Sciatic nerve (tissue), 2 donors: ENCODE measurements at regions not wholly inside any gene's neighbourhood (a gene's known extent, or its start where the extent isn't known, plus 50 kb on each side); places are given as distances from the start of the nearest gene placed in this dataset.

Source experiments
- ATAC-seq: fragments of 200-7000 bp; cut with Tn5 transposase; one replicate; pipeline ENCODE4 v1.9.1; 2020; ENCODE audit warnings: mild to moderate bottlenecking, moderate library complexity
- DNase-seq: peaks from one replicate; pipeline ENCODE4 v3.0.0-alpha.2; 2020; ENCODE audit warnings: low spot score
- intact Hi-C: fragments of 100-400 bp; cut with DNase I; formaldehyde crosslinking; loops from one replicate; pipeline ENCODE4 v1.14.2; 2022
- donor health status: DM: no; HTN: no; CAD: no.
- donor health status: DM: no; HTN: no; CAD: no.

DNA sequence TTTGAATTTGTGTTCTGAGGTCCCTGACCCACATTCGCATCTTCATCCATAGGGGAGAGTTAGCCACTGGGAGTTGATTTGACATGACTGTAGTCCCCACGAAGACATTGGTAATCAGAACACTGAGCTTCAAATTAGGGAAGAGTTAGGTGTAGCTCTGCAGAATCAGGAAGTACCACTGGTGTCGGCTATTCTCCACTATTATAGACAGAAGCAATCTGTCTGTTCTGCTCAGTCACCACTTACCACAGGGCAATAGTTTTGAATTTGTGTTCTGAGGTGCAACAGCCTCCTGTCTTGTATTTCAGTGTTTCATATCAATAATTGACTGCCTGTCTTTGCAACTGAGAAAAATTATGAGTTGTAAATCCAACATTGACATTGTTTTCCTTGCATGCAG, 407.6 kb downstream of the LRFN5 start:
- no peak for ATAC-seq
- no peak for DNase-seq
- intact Hi-C loops, result no loop called here

DNA sequence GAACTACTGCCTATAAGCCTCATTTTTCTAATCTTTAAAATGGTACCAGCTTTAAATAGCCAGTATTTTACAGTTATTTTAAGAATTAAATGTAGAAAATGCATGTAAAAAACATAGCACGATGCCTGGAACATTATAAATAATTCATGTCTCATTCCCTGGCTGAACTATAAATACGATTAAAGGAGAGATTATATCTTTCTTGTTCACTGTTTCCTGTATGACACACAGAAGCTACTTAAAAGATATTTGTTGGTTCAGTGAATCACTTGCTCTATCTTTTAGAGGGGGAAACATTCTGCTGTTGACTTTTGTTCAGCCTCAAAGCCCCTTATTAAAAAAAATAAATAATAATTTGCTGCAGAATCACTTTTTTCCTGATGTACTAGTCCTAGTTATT, 406.9 kb downstream of the LRFN5 start:
- no peak for ATAC-seq
- intact Hi-C loops, result loop anchor here (2.0 kb wide), 1 partner anchor 69 kb away; no protein-coding TSS in a partner anchor
- no peak for DNase-seq

DNA sequence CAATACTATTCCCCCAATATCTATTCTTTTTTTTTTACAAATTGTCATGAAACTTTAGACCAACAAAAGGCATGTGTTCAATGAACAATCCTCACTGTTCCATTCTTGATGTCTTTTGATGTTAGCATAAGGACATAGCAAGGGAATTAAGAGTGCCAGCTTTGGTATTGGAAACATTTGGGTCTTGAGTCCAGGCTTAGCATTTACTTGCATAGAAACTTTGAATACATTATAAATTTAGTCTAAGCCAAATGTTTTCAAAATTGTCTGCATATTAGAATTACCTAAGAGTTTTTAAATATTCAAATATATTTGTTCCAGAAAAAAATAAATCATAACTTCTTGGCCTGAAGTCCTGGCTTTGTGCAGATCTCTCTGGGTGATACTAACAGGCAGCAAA, 406.5 kb downstream of the LRFN5 start:
- no peak for DNase-seq
- ATAC-seq, result no peak
- intact Hi-C loops, result loop anchor here (2.0 kb wide), 1 partner anchor 70 kb away; no protein-coding TSS in a partner anchor

DNA sequence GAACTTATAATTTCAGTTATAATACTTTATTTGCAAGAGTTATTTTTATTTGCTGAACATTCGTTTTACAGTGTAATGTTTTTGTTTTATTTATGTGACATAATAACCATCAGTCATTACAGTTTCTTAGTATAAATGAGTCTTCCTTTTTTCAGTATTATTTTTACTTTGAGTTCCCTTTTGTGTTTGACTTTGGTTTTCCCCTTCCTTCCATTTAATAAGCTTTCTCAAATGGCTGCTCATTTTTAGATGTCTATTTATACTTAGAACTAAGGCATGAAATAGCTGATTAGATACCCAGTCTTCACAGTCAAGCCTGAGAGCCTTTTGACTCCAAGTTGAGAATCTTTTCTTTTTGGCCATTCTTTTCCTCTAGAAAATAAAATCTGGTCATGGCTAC, 404.5 kb downstream of the LRFN5 start:
- DNase-seq (no peak), ATAC-seq (no peak)
- intact Hi-C loops, result no loop called here

DNA sequence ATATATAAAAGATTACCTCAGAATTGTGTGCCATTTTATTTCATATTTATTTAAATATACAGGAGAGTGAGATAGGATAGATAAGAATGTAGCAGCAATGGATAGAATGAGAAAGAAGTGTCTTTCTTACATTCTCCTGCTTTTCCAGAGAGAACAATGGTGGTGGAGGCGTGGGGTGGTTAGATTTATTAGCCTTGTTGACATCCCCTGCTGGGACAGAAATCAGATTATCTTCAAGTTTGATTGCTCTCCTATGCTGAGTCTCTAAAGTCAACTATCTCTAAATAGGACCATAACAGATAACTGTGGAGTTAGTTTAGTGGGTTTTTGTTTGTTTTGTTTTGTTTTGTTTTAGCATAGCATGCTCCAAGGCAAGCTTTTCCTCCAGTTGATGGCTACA, 397.6 kb downstream of the LRFN5 start:
- ATAC-seq (no peak), DNase-seq (no peak)
- intact Hi-C loops, result no loop called here

DNA sequence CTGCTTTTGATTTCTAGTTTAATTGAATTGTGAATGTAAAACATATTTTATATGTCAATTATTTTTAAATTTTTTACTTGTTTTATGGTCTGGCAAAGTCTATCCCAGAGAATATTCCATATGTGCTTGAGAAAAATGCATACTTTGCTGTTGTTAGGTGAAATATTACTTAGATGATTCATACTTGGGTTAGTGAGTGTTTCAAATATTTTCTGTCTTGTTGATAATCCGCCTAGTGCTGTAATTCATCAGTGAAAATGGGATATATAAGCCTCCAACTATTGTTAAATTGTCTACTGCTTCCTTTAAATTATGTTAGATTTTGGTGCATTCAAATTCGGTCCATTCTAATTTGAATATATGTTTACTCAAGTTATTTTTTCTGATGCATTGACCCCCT, 395.5 kb downstream of the LRFN5 start:
- no peak for DNase-seq
- no peak for ATAC-seq
- intact Hi-C loops, result no loop called here

DNA sequence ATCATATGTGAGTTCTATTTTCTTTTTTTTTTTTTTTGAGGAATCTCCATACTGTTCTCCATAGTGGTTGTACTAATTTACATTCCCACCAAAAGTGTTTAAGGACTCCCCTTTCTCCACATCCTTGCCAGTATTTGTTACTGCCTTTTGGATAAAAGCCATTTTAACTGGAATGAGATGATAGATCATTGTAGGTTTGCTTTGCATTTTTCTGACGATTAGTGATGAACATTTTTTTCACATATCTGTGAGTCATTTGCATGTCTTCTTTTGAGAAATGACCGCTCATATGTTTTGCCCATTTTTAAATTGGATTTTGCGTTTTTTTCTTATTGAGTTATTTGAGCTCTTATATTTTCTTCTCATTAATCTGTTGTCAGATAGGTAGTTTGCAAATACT, 394.8 kb downstream of the LRFN5 start:
- ATAC-seq (no peak), DNase-seq (no peak)
- intact Hi-C loops, result no loop called here

DNA sequence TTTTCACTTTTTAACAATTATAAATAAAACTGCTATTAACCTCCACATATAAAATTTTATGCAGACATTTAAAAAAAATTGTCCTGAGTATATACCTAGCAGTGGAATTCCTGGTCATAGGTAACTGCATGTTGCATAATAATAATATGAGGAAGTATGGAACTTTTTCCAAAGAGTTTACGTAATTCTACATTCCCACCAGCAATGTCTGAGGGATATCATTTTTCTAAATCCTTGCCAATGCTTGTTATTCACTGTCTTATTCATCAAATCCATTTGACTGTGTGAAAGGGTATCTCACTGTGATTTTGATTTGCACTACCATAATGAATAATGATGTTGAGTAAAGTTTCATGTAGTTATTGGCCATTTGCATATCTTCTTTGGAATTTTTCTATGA, 393.8 kb downstream of the LRFN5 start:
- ATAC-seq (no peak), DNase-seq (no peak)
- intact Hi-C loops, result no loop called here

DNA sequence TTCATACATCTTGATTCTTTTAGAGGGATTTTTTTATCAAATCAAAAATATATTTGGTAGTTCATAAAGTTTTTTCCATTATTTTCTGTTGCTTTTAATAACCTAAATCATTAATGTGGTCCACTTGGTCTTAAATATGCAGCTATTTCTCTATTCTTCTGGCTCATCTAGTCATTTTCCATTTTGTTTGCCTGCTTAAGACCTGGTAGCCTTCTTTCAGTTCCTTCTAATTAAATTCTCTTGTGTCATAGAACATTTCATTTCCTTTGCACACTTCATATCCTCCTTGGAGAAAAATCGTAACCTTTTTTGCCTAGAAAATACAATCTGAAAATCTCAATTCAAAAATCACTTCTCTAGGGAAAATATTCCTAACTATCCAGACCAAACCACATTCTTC, 387.0 kb downstream of the LRFN5 start:
- intact Hi-C loops, result no loop called here
- ATAC-seq, result no peak

DNA sequence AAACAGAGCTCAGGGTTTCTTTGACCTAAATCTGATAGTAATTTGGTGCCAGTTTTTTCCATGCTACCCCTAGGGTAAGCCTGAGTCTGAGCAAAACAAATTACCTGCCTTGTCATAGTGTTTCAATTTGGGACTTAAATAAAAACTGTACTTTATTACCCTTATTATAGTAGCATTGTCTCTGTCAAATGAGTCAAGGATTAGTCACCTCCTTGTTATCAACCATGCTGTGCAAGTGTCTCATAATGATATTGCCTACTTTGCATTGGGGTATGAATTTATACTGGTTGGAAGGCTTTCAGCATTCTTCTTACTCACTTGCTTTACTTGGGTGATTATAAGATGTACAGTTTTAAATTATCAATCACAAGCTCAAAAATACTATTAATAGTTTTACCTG, 380.0 kb downstream of the LRFN5 start:
- intact Hi-C loops, result no loop called here
- ATAC-seq, result no peak
- DNase-seq, result no peak

More for the DNA sequence above, 387.0 kb downstream of the LRFN5 start:
- DNase-seq, result no peak

DNA sequence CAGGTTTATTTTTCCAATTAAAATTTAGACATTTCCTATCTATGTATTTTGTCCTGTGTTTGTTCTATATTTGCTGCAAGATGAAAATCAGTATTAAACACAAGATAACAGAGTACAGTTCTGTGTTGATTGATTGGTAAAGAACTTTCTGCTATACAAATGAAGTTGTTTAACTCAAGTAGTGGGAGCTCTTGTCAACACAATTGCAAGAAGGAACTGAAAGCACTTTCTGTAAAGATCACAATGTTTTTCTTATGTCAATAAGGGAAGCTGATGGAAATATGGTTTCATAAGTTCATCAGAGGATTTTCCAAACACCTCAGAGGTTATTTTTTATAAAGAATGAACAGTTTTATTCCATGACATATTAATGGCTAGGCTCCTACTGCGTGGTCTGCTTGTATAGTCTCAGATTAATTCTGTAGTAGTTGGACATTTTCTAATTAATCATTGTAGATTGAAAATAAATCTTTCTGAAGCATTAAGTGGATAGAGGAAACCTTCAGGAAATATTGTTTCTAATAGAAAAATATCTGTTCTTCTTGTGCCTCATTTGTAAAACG, 379.5 kb downstream of the LRFN5 start:
- intact Hi-C loops, result no loop called here
- ATAC-seq (no peak), DNase-seq (no peak)

DNA sequence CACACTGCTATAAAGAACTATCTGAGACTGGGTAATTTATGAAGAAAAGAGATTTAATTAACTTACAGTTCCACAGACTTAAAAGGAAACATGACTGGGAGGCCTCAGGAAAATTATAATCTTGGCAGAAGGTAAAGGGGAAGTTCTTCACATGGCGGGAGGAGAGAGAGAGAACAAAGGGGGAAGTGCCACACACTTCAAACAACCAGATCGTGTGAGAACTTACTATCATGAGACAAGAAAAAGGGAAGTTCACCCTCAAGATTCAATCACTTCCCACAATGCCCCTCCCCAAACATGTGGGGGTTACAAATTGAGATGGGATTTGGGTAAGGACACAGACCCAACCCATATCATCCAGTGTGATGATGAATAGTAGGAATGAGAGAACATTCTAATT, 366.5 kb downstream of the LRFN5 start:
- intact Hi-C loops, result no loop called here
- ATAC-seq (no peak), DNase-seq (no peak)

DNA sequence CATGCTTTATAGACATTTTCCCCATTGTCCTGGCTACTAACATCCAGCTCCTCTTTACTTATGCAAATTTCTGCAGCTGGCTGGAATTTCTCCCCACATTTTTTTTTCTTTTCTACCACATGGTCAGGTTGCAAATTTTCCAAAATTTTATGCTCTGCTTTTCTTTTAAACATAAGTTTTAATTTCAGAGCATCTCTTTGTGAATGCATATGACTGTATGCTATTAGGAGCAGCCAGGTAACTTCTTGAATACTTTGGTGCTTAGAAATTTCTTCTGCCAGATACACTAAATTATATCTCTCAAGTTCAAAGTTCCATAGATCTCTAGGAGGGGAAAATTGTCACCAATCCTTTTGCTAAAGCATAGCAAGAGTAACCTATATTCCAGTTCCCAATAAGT, 365.9 kb downstream of the LRFN5 start:
- intact Hi-C loops, result no loop called here
- no peak for DNase-seq
- ATAC-seq, result no peak

DNA sequence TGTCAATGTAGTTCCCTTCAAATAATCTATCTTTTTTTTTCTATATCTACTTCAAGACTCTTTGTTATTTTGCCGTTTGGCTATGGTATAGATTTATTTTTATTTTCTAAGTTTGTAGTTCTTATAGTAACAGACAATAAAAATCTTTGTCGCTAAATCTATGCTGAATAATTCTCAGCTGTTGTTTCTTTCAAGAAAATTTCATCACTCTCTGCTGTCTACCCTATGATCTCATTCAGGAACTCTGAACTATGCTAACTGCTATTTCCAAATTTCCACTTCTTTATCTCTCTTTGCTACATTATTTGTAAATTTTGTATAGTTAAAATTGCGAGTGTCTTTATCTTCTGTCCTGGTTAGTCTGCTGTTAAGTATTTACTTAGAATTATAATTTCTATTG, 353.6 kb downstream of the LRFN5 start:
- DNase-seq (no peak), ATAC-seq (no peak)
- intact Hi-C loops, result no loop called here

DNA sequence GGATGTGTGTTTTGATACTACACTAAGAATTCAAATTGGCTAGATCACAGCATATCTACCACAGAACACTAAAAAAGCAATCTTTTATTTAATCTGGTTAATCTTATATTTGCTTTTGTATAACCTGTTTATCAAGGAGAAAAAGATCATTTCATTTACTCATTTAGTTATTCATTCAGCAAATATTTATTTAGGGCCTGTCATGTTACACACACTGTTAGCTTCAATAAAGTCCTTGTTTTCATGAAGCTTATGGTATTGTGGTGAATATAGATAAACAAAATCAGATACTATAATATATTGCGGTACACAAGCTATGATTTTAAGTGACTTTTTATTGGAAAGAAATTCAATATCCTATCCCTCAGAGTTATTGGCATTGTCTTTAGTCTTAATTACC, 350.8 kb downstream of the LRFN5 start:
- ATAC-seq (no peak), DNase-seq (no peak)
- intact Hi-C loops, result no loop called here
